DMS 273 (cell line): ENCODE measurements at regions not wholly inside any gene's neighbourhood (a gene's known extent, or its start where the extent isn't known, plus 50 kb on each side); places are given as distances from the start of the nearest gene placed in this dataset.
"Not testable (repeated sequence)": the region's sequence is repeated elsewhere in the genome, so short reads cannot be mapped to it uniquely, and the experiment has no call there.

Source experiments
- DNase-seq: peaks from one replicate; lab custom pipeline; 2025; ENCODE audit not compliant: unreplicated experiment; lab: John Stamatoyannopoulos, UW

DNA sequence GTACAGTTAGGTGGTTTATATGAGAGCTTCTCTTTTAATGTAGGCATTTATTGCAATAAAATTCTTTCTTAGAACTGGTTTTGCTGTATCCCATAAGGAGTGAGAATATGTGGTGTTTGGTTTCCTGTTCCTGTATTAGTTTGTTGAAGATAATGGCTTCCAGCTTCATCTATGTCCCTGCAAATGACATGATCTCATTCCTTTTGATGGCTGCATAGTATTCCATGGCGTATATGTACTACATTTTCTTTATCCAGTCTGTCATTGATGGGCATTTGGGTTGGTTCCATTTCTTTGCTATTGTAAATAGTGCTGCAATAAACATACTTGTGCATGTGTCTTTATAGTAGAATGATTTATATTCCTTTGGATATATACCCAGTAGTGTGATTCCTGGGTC, 106.7 kb upstream of the IRS4 start:
- DNase-seq, result not testable (repeated sequence)

DNA sequence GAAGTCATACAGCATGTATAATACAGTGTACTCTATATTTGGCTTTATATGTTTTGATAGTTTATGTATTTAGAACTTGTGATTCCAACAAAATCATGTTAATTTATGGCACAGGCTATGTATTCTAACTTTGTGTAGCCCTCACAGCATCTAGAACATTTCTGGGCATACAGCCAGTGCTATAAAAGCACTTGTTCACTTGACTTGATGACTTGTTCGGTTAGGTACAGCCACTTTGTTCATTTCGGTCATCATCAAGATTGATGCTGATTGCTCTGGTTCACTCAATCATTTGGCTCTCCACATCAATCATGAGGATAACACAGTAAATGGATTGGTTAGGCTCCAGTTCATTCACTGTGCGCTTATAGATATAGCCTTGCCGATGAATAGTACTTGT, 97.6 kb upstream of the IRS4 start:
- peak; percentile 2 for DNase-seq

DNA sequence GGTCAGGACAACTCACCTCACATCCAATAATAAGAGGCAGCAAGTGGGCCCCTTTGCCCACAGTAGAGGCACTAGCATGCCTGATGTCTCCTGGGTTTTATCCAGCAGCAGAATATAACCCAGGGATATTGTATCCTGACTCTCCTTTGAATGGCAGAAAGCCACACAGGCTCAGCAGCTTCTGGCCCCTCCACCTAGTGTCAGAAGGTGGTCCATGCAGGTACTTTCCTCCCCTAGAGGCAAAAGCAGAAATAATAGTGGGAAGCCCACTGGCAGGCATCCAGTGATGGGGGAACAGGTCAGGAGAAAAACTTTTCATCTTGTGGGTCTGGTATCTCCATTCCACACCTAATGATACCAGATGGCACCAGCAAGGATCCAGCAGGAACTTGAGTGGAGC, 75.5 kb upstream of the IRS4 start:
- DNase-seq, result peak; percentile 25

DNA sequence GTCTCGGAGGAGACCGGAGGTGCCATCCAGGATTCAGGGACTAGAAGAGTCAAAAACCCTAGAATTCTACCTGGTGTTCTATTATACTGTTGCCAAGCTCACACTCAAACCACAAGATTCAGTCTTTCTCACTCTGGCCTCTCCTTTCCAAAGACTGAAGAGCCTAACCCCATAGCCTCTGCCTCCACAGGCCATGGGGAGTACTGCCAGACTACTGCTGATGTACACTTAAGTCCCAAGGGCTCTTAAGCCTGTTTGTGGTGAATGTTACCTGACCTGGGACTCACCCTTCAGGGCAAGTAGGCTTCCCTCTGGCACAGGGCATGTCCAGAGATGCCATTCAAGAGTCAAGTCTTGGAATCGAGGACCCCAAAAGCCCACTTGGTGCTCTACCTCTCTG, 58.9 kb upstream of the IRS4 start:
- DNase-seq, result no peak
